ENCODE measurements at regions not wholly inside any gene's neighbourhood (a gene's known extent, or its start where the extent isn't known, plus 50 kb on each side); places are given as distances from the start of the nearest gene placed in this dataset.

GRCh38 chr11:87405356-87405755 is 367.6 kb downstream of the TMEM135 start:
- no peak for DNase-seq

GRCh38 chr11:87401653-87402052 is 363.9 kb downstream of the TMEM135 start:
- DNase-seq: no peak

DNA sequence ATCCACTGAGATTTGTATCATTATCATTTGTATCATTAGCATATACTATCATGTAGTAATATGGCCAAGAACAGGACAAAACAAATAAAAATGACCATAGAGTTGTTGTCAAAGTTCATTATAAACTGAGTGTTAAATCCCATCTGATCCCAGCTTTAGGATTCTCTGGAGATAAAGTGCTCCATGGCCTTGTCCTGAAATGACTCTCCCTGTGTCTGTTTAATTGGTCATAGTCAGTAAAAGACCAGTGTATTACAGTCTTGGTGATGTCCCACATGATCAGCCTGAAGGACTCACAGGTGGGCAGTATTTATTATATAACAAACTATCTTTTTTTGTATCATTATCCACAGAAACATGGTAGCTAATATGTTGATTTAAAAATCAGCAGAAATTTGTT is 361.6 kb downstream of the TMEM135 start:
- no peak for DNase-seq

DNA sequence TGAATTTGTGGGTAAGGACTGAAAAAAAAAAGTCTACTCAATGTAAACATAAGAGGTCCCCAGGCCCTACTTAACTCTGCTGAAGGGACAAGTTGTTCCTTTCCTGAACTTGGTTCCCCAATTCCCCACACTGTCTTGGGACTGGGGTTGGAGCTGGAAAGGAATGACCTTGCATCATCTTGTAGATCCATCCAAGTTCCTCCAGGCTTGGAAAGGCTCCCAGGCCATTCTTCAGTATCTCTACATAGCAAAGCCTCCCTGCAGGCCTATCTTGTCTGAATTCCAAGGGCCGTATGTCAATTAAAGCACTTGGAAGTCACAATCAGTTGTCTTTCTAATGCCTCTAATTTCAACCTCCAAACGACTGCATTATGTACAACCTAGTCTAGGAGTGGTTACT is 361.2 kb downstream of the TMEM135 start:
- no peak for DNase-seq

DNA sequence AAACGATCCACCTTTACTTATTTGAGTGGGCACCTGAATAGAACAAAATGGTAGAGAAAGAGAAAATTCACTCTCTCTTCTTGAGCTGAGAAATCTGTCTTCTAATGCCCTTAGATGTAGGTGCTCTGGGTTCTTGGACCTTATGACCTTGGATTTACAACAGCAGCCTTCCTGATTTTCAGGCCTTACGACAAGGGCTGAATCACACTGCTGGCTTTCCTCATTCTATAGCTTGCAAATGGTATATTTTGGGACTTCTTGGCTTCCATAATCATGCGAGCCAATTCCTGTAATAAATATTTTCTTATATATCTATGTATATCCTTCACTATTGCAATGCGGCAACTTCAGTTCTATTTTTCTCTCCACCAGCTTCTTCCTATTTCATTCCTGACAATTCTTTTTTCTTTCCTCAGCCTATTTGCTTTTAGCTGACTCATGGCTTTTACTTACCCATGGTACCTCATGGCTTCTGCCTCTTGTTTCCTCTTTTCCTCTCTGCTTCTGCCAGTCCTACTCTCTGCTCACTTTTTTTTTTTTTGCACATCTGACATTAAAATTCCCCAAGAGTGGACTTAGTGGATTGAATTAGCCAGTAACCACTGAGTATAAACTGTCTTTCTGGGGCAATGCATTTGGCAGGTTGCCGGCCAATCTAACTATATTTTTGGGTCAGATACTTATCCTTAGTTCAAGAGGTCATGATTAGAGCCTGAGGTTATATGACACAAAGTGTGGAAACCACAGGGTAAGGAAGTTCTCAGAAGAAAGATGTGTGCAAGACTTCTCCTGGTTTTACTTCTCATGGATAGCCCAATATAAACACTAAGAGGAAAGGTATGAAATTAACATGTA is 359.5 kb downstream of the TMEM135 start:
- DNase-seq: peak; percentile 26

GRCh38 chr11:87394924-87395323 is 357.2 kb downstream of the TMEM135 start:
- no peak for DNase-seq

DNA sequence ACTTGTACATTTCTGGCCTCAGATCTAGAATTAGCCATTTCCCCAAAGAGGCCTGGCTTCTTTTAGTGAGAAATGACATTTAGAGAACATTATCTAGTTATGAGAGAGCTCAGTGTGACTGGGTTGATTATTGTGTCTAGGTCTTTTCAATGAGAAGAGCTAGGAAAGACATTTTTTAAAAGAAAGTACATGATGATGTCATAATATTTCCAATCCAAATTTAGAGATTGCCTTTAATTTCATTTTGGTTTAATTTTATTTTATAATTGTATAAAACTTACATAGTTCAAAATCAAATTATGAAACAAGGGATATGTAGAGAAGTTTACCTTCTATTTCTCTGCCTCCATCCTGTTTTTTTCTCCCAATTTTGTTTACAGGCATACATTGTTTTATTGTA is 354.9 kb downstream of the TMEM135 start:
- DNase-seq: no peak

DNA sequence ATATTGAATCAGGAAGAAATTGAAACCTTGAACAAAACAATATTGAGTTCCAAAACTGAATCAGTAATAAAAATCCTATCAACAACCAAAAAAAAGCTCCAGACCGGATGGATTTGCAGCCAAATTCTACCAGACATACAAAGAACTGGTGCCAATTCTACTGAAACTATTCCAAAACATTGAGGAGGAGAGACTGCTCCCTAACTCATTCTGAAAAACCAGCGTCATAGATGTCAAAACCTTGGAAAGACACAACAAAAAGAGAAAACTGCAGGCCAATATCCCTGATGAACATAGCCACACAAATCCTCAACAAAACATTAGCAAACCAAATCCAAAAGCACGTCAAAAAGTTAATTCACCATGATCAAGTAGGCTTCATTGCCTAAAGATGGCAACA is 353.8 kb downstream of the TMEM135 start:
- DNase-seq: no peak

DNA sequence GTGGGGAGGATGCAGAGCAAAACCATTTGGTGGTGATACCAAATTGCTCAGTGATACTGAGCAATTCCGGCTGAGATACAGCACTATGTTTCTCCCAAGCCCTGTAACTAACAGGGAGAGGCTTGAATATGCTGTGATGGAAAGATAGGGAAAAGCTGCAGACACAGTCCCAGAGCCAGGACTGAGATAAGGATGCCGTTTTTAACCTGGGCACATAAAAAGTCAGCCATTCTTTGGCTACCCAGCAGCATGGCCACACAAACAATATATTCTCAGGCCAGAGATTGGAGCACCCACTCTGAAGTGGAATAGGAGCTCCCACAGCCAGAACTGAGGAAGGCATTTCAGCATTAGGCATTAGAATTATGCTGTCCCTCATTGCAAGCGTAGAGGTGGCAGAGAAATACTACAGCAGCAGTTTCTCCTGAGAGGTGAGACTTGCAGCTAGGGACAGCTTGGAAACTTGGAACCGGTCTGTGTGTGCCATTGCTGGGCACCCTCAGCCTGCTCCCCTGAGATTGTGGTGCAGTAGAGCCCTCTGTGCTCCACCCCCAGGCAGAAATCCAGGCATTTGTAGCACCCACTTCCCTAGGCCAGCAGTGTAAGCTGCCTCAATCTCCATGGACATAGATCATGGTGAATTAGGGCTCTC is 346.5 kb downstream of the TMEM135 start:
- DNase-seq: no peak

DNA sequence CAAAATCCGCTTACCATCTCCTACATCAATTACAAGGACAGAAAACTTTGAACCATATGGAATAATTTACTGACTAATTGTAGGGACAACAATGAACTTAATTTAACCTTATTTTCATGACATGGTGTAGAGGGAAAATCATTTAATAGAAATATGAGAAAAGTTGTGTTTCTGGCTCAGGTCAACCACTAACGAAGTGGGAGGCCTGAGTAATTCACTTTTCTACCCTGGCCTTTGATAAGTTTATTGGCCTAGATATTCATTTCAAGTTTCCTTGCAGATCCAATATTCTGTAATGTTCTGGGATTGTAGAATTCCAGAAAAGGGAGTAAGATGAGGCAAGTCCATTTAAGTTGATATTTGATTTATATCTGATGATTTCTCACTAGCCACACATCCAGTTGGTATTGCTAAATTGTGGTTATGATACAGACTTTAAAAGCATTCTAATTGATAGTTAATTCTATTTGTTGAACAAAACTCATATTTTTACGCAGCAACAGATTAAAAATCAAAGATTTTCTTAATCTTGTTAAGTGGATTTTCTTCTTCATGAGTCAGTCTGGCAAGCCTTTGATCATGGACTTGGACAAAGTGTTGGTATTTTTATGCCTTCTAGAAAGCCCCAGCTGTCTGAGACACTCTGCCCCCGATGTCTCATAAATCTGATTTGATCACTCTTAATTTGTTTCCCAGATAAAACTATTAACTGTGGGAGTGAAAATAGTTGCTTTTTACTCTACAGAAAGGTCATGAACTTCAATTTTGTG is 336.5 kb downstream of the TMEM135 start:
- no peak for DNase-seq
